HG02938 (cell line): ENCODE measurements at regions not wholly inside any gene's neighbourhood (a gene's known extent, or its start where the extent isn't known, plus 50 kb on each side); places are given as distances from the start of the nearest gene placed in this dataset.
"Not testable (repeated sequence)": the region's sequence is repeated elsewhere in the genome, so short reads cannot be mapped to it uniquely, and the experiment has no call there.

ENCODE experiments used
- ATAC-seq: cut with Tn5 transposase; IDR thresholded peaks from one replicate; pipeline ENCODE4 v1.9.1; 2021; ENCODE audit warnings: mild to moderate bottlenecking, moderate library complexity; ENCODE audit not compliant: unreplicated experiment

DNA sequence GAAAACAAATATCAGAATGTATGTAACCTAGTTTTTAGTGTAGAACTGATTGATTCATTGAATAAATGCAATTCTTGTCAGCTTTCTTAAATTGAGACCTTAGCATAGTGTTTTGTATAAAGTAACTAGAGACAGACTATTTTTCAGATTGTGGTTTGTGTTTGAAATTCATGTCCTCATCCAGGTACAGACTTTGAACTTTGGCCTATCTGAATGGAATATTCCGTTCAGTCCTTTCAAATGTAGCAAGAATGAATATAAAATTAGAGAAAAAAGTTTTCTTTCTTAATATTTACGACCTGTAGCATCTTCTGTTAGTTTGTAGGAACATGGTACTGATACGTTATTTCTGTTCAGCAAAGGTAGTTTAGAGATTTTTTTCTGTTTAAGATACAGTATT, 378.4 kb upstream of the RGS6 start:
- no peak for ATAC-seq

DNA sequence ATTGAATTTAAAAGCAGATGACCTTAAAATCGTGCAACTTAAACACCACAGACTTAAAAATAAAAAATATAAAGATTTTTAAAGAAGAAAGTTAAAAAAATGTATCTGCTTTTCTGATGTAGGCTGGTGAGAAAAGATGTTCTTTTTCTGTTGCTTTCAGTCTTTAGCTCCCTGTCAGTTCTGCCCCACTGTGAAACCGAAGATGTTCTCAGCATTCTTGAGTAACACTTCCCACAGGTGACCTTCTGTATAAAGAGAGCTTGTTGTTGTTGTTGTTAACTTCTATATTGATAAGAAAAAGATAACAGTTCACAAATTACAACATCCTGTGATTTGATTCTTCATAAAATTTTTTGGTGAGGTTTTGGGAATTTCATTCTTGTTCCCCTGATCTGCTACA, 377.9 kb upstream of the RGS6 start:
- no peak for ATAC-seq

DNA sequence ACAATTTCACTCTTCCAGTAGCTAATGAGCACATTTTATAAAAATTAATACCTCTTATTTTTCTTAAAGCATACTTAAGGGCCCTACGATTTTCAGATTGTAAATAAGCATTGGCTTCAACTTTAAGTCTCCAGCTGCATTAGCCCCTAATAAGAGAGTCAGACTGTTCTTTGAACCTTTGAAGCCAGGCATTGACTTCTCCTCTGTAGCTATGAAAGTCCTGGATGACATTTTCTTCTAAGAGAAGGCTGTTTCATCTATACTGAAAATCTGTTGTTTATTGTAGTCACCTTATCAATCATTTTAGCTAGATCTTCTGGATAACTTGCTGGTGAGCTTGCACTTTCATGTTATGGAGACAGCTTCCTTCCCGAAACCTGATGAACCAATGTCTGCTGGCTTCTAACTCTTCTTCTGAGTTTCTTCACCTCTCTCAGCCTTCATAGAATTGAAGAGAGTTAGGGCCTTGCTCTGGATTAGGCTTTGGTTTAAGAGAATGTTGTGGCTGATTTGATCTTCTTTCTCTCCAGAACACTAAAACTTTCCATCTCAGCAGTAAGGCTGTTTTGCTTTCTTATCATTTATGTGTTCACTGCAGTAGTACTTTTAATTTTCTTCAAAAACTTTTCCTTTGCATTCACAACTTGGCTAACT, 377.1 kb upstream of the RGS6 start:
- ATAC-seq = peak; percentile 15

DNA sequence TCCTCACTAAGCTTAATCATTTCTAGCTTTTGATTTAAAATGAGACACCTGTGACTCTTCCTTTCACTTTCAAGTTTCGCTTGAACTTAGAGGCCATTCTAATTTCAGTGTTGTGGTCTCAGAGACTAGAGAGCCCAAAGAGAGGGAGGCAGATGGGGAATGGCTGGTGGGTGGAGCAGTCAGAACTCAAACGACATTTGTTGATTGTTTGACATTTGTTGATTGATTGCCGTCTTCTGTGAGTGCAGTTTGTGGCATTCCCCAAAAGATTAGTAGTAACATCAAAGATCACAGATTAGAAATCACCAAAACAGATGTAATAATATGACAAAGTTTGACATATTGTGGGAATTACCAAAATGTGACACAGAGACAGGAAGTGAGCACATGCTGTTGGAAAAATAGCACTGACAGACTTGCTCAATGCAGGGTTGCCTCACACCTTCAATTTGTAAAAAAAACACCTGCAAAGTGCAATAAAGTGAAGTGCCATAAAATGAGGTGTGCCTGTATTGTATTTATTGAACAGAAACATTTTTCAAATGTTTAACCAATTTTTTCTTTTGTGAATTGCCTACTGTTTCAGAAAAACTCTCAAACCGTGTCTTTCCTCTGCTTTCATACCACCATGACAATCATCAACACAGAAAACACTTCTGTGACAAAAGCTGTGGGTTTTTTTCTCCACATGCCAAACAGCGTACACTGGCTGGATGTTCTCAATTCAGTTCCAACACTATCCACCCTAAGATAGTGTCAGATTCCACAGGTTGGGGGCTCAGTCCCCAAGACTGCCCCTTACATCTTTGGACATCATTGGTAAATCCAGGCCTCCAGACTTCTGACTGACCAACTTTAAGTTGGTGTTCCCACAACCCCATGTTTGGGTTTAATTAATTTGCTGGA, 376.3 kb upstream of the RGS6 start:
- ATAC-seq = peak; percentile 83

DNA sequence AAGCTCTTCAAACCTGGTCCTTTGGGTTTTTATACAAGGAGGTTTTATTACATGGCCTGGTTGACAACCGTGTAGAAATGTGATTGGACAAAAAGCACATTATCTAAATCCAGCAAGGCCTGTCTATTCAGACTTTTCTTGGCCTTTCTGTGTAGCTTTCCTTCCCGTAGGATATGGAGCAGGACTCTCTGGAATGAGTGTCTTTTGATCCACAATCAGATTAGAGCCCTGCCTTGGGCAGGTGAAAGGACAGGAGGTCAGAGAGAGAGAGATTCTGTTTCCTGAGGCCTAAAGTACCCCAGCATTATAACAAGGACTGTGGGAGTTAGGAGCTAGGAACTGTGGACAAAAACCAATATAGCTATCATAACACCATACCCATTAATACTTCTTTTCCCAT, 375.5 kb upstream of the RGS6 start:
- ATAC-seq = no peak

DNA sequence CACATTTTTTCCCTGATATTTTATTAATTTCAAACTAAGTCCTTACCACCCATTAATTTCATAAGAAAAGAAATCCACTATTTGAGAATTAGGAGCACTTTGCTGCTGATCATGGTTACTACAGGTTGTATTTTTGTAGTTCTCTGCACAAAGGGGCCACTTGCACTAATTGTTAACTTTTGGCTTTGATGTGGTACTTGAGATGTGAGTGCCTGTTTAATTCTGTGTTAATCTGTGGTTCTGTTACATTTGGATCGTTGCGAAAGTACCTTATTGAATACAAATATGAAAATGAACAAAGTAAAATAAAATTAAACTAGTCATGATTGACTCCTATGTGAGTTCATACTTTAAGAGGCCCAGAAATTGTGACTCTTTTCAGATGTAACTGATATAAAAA, 374.9 kb upstream of the RGS6 start:
- no peak for ATAC-seq

DNA sequence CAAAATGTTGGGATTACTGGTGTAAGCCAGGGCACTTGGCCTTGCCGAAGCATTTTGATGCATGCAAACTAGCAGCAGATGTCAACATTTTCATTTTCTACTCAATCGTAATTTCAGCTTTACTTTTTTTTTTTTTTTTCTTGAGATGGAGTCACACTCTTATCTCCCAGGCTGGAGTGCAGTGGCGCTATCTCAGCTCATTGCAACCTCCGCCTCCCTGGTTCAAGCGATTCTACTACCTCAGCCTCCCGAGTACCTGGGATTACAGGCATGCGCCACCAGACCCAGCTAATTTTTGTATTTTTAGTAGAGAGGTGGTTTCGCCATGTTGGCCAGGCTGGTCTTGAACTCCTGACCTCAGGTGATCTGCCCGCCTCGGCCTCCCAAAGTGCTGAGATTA, 373.3 kb upstream of the RGS6 start:
- ATAC-seq = not testable (repeated sequence)

DNA sequence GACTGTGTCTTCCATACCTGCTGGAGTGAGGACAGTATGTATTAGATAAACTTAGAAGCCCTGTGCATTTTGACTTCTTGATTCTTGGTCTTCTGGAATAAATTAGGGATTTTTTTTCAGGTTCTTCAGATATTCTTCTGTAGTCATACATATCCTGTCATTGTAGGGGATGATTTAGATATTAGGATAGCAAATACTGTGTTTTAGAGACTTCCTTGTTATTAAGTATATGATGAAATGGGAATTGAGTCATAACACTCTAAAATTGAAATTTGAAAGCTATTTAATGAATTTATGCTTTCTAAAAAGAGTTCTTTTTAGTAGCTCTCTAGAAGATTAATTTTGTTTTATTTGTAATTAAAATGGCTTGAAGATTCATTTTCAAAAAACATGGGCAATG, 371.5 kb upstream of the RGS6 start:
- no peak for ATAC-seq

DNA sequence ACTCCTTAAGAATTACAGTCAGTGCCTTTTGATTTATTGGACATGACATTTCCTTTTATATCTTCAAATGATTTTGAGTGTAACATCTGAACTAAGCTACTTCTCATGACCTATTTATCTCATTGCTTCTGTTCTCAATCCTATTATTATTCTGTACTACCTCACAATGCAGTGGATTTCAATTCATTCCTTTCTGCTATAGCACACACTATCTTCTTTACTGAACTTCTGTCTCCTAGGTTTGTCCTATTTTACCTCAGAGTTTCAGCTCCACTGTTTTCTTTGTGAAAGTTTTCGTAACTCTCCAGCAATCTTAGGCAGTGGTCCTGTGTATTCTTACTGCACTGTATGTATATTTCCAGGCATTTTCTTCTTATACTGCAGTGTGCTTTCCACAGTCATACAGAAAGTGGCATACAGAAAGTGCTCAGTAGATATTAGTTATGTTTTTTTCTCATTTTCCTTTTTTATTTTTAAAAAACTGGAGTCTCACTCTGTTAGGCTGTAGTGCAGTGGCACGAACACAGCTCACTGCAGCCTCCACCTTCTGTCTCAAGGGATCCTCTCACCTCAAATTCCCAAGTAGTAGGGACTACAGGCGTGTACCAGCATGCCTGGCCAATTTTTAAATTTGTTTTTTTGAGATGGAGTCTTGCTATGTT, 368.6 kb upstream of the RGS6 start:
- no peak for ATAC-seq

DNA sequence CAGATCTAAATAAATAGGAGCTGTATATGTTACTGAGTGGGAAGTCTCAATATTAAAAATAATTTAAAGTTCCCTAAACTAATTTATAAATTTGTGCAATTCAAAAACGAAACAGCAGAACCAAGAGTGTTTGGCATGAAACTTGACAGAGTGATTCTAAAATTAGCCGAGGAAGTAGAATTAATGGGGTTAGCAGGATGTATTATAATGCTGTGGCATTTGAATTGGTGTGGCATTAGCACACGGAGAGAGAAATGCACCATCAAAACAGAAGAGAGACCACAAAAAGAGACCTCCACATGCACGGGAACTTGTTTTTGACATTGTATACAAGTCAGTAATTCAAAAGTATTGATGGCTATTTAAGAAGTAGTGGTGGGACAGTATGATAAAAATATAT, 366.0 kb upstream of the RGS6 start:
- peak; percentile 59 for ATAC-seq

DNA sequence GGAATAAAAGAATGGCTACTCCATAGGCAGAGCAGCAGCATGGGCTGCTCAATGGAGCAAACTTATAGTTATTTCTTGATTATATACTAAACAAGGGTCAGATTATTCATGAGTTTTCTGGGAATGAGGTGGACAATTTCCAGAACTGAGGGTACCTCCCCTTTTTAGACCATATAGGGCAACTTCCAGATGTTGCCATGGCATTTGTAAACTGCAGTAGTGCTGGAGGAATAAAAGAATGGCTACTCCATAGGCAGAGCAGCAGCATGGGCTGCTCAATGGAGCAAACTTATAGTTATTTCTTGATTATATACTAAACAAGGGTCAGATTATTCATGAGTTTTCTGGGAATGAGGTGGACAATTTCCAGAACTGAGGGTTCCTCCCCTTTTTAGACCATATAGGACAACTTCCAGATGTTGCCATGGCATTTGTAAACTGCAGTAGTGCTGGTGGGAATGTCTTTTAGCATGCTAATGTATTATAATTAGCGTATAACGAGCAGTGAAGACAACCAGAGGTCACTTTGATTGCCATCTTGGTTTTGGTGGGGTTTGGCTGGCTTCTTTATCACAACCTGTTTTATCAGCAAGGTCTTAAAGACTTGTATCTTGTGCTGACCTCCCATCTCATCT, 364.6 kb upstream of the RGS6 start:
- not testable (repeated sequence) for ATAC-seq

DNA sequence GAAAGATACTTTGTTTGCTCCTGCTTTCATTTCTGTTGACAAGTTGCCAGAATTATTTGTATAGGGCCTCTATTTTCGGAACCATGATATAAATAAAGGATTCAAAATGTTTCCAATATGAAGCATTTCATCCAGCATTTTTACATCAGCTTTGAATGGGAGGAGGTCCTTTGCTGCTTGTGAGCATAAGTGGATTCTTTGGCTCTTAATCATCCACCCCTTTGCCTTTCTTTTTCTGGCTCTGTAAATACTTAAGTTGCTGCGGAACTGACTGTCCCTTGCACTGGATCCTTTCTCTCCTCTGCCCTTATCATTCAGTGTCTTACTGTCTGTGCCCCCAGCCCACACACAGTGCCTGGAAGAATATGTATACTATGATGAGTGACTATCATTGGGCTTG, 357.3 kb upstream of the RGS6 start:
- ATAC-seq = no peak

DNA sequence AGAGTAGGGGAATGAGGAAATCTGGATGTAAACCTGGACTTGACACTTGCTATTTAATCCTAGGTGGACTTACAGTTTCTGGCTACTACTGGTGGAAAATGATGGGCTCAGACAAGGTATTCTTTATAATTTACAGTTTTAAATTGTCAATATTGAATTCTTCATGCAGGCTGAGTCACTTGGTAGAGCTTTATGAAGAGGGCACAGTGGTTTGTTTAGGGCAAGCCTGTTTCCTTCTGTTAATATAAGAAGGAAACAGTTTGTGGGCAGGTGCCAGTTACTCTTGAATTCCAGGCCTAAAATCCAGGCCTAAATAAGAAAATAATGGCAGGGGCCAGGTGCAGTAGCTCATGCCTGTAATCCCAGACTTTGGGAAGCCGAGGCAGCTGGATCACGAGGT, 355.8 kb upstream of the RGS6 start:
- no peak for ATAC-seq

DNA sequence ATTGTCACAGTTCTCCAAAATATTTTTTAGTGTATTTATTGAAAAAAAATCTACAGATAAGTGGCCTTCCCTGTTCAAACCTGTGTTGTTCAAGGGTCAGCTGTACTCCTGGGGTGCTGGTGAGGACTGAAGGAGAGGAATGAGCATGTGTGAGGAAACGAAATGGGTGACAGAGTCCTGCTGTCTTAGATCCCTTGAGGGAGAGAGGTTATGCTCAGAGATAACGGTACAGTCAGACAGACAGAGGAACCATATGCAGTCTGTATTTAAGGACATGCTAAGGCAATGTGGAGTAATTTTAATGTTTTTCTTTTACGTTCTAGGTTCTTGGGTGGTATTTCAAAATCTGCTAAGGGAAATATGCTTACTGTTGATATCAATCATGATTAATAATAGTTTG, 352.9 kb upstream of the RGS6 start:
- ATAC-seq = no peak

DNA sequence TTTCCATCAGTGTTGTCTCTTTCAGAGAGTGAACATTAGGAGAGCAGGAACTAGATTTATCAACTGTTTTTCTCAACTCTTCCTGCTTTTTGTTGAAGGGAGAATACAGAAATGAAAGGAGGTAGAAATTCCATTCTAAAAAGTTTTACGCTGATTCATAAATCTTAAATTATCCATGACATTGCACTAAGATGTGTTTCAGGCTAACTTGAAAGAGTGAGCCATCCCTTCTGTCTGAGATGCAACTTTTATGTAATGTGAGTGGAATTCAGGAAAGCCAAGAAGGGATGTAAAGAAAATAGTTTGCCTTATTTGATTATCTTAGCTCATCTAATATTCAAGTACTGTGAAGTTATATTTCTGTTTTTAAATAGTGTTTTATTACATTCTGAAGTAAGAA, 349.5 kb upstream of the RGS6 start:
- ATAC-seq = no peak

DNA sequence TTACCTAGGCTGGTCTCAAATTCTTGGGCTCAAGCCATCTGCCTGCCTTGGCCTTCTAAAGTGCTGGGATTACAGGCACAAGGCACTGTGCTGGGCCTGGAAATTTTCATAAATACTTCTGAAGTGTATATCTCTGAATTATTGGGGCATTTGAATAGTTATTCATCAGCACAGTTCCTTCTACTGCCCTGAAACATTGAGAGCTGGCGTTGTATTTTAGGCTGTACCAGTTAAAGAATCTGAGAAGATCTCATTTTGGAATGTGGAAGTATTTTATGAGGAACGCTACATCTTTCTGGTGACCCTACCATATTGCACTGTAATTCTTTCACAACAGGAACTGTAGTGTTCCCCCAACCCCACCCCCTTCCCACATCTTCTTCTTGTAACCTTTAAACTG, 349.0 kb upstream of the RGS6 start:
- no peak for ATAC-seq

DNA sequence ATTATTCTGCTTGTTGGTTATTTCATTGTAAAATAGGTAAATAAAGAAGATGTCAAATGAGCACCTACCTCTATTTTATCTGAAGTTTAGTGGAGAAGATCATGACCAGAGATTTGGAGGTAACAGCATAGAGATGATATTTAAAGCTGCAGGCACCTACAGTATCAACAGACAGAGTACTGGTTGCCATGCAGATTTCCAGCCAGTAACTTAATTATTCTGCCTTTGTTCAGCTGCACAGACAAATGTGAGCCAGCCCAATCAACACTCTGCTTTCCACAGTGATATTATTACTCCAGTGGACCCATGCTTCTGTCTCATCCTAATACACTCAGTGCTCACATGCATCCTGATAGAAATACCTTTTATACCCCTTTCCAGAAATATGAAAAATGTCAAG, 348.5 kb upstream of the RGS6 start:
- ATAC-seq = no peak

DNA sequence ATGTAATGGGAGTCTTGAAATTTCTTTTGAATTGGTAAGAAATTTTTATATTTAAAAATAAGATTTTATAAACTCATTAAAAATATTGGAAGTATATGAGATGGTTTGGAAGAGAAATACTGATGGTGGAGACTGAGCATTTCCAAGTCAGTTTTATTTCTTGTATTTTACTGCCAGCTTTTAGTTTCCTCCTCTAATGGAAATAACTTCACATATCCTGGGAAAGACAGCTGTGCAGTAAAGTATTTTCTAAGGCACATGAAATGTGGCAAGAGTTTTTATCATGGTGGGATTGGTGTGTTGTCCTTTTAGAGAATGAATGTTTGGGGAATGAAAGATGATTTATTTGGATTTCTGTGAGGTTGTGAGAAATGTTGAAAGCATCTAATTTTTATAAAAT, 346.9 kb upstream of the RGS6 start:
- ATAC-seq = no peak

DNA sequence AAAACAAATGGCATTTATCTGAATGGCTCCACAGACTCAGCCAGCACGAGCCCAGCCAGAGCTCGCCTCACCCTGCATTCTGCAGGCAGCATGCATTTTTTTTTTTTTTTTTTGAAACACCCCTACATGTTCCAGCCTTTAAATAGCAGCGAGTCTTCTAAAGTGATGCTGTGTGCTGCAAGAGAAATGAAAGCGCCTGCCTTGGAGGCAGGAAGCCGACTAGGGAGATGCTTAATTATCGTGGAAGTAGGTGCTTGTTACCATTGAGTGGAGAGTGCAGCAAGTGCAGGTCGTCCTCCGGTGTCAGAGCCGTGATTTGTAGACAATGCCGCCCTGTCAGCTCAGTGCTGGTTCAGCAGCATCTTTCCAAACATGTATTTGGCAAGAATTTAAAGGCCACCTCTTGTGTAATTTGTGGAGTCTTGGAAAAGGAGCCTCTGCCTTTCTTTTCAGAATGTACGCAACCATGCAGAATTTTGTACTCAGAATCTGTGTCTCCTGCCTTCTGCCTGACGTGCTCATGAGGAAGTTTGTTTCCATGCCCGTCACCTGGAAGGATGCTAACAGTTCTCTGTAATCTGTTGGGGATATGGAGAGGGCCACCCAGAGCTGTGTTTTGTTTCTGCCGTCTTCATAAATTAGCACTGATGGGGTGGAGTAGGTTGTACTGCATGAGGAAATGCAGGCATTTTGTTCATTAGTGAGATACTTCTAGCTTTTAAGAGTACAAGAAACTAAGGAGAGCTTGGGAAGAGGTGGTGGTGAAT, 345.9 kb upstream of the RGS6 start:
- ATAC-seq = no peak

DNA sequence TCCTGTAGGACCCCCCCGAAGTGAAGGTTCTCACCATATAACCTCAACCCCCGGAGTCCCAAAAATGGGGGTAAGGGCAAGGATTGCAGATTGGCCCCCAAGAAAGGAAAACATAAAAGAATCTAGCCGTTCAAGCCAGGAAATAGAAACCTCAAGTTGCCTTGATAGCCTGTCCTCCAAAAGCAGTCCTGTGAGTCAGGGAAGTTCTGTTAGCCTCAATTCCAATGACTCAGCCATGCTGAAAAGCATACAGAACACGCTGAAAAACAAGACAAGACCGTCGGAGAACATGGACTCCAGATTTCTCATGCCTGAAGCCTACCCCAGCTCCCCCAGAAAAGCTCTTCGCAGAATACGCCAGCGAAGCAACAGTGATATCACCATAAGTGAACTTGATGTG, 344.2 kb upstream of the RGS6 start:
- no peak for ATAC-seq
